SK-N-SH (cell line): ENCODE measurements at regions not wholly inside any gene's neighbourhood (a gene's known extent, or its start where the extent isn't known, plus 50 kb on each side); places are given as distances from the start of the nearest gene placed in this dataset.

ENCODE experiments used
- CHD2 ChIP-seq: fragments of 150-350 bp; IDR thresholded peaks from 2 replicates; pipeline ENCODE4 v1.6.1; 2018; ENCODE audit warnings: low read length; ENCODE audit not compliant: partially characterized antibody
- ELF1 ChIP-seq: IDR thresholded peaks from 2 replicates; pipeline ENCODE4 v1.4.0; 2012
- EP300 ChIP-seq, 2 experiments: IDR thresholded peaks; 2 replicates each; pipeline versions ENCODE4 v1.4.0 to v1.6.1; 2012; ENCODE audit warnings: borderline replicate concordance in 1 of 2, low read depth in 1 of 2, low read length in 1 of 2
- IRF3 ChIP-seq: fragments of 150-350 bp; IDR thresholded peaks from 2 replicates; pipeline ENCODE4 v1.6.1; 2016; ENCODE audit warnings: mild to moderate bottlenecking, low read depth, low read length
- JUND ChIP-seq: IDR thresholded peaks from 2 replicates; pipeline ENCODE4 v1.4.0; 2012
- POLR2AphosphoS5 ChIP-seq: IDR thresholded peaks from 2 replicates; pipeline ENCODE4 v1.6.1; 2012; ENCODE audit warnings: low read depth, low read length
- RAD21 ChIP-seq: IDR thresholded peaks from 2 replicates; pipeline ENCODE4 v1.6.1; 2012; ENCODE audit warnings: mild to moderate bottlenecking, low read length
- RFX5 ChIP-seq: IDR thresholded peaks from 2 replicates; pipeline ENCODE4 v1.6.1; 2012; ENCODE audit warnings: mild to moderate bottlenecking, improper control_type of control experiment, low read length
- TEAD4 ChIP-seq: IDR thresholded peaks from 2 replicates; pipeline ENCODE4 v1.4.0; 2012; ENCODE audit warnings: mild to moderate bottlenecking, borderline replicate concordance; ENCODE audit not compliant: insufficient read depth
- ZBTB33 ChIP-seq: IDR thresholded peaks from 2 replicates; pipeline ENCODE4 v1.4.0; 2012; ENCODE audit warnings: low read depth, borderline replicate concordance
- TF ChIP-seq, protein P1 (sequence below): IDR thresholded peaks from 2 replicates; pipeline ENCODE4 v1.4.0; 2012; ENCODE audit warnings: low read depth, borderline replicate concordance
- TF ChIP-seq, protein P2 (sequence below): fragments of 200-600 bp; sonication (generic); IDR thresholded peaks from 2 replicates; pipeline ENCODE4 v1.6.1; 2017; ENCODE audit warnings: antibody characterized with exemption, mild to moderate bottlenecking, moderate library complexity
- TF ChIP-seq, protein P3 (sequence below): IDR thresholded peaks from 2 replicates; pipeline ENCODE4 v1.6.1; 2012; ENCODE audit warnings: mild to moderate bottlenecking, low read depth, low read length, moderate library complexity

DNA sequence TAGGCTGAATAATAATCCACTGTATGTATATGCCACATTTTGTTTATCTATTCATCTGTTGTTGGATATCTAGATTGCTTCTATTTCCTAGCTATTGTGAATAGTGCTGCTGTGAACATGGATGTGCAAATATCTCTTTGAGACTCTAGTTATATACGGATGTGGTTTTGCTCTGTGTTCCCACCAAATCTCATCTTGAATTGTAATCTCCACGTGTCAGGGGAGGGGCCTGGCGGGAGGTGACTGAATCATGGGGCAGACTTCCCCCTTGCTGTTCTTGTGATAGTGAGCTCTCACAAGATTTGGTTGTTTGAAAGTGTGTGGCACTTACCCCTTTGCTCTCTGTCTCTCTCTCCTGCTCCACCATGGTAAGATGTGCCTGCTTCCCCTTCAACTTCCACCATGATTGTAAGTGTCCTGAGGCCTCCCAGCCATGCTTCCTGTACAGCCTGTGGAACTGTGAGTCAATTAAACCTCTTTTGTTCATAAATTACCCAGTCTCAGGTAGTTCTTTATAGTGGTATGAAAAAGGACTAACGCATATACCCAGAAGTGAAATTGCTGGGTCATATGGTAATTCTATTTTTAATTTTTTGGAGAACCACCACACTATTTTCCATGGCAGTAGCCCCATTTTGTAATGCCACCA is 86.1 kb upstream of the UPP2 start:
- no peak for TF ChIP-seq POLR2AphosphoS5
- TF ChIP-seq, protein P1, sequence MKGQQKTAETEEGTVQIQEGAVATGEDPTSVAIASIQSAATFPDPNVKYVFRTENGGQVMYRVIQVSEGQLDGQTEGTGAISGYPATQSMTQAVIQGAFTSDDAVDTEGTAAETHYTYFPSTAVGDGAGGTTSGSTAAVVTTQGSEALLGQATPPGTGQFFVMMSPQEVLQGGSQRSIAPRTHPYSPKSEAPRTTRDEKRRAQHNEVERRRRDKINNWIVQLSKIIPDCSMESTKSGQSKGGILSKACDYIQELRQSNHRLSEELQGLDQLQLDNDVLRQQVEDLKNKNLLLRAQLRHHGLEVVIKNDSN: no peak
- TF ChIP-seq, protein P2, sequence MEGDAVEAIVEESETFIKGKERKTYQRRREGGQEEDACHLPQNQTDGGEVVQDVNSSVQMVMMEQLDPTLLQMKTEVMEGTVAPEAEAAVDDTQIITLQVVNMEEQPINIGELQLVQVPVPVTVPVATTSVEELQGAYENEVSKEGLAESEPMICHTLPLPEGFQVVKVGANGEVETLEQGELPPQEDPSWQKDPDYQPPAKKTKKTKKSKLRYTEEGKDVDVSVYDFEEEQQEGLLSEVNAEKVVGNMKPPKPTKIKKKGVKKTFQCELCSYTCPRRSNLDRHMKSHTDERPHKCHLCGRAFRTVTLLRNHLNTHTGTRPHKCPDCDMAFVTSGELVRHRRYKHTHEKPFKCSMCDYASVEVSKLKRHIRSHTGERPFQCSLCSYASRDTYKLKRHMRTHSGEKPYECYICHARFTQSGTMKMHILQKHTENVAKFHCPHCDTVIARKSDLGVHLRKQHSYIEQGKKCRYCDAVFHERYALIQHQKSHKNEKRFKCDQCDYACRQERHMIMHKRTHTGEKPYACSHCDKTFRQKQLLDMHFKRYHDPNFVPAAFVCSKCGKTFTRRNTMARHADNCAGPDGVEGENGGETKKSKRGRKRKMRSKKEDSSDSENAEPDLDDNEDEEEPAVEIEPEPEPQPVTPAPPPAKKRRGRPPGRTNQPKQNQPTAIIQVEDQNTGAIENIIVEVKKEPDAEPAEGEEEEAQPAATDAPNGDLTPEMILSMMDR: no peak
- TF ChIP-seq RFX5: no peak
- TF ChIP-seq, protein P3, sequence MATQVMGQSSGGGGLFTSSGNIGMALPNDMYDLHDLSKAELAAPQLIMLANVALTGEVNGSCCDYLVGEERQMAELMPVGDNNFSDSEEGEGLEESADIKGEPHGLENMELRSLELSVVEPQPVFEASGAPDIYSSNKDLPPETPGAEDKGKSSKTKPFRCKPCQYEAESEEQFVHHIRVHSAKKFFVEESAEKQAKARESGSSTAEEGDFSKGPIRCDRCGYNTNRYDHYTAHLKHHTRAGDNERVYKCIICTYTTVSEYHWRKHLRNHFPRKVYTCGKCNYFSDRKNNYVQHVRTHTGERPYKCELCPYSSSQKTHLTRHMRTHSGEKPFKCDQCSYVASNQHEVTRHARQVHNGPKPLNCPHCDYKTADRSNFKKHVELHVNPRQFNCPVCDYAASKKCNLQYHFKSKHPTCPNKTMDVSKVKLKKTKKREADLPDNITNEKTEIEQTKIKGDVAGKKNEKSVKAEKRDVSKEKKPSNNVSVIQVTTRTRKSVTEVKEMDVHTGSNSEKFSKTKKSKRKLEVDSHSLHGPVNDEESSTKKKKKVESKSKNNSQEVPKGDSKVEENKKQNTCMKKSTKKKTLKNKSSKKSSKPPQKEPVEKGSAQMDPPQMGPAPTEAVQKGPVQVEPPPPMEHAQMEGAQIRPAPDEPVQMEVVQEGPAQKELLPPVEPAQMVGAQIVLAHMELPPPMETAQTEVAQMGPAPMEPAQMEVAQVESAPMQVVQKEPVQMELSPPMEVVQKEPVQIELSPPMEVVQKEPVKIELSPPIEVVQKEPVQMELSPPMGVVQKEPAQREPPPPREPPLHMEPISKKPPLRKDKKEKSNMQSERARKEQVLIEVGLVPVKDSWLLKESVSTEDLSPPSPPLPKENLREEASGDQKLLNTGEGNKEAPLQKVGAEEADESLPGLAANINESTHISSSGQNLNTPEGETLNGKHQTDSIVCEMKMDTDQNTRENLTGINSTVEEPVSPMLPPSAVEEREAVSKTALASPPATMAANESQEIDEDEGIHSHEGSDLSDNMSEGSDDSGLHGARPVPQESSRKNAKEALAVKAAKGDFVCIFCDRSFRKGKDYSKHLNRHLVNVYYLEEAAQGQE: no peak
- no peak for TF ChIP-seq EP300 (IDR thresholded peaks at IDR 0.05; ENCODE audit: borderline replicate concordance in 1 of 2, low read depth in 1 of 2, low read length in 1 of 2)
- TF ChIP-seq TEAD4: no peak
- TF ChIP-seq IRF3: no peak
- no peak for TF ChIP-seq CHD2
- TF ChIP-seq JUND: no peak
- TF ChIP-seq RAD21: no peak
- no peak for TF ChIP-seq ZBTB33
- no peak for TF ChIP-seq ELF1
